ENCODE measurements at regions not wholly inside any gene's neighbourhood (a gene's known extent, or its start where the extent isn't known, plus 50 kb on each side); places are given as distances from the start of the nearest gene placed in this dataset.

DNA sequence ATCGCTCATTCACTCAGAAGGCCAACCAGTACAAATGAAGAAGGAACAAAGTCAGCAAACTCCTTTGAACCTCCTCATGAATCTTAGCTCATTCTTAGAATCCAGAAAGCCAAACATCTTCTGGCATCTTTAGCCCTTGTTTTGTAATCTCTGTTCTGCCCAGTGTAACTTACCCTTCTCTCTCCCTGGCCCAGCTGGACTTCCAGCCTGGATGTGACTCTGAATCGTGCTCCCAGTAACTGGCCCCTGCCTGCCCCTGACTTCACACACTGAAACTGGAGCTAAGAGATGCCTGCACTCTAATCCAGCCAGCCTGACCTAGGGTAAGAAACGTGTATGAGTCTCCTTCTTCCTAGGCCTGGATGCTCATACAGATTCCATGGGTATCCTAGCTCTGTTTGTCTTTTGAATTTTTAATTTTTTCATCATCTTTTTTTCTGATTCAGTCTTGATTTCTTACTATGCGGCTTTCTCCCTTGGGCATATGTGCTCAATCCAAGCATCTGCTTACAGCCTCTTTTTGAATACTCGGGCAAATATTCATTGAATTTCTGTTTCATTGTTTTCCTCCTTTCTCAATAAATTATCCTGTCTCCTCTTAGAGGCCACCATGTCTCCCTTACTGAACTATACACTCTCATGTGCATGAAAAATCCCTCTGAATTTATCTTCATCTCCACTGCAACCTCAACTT, 845.6 kb upstream of the AUTS2 start:
- no peaks in the 10 kb centered on the region for H3K9me3 ChIP-seq (ENCODE audit: control insufficient read depth, insufficient read depth, low read depth, low read length)
- no peaks in the 10 kb centered on the region for H3K4me1 ChIP-seq (ENCODE audit: control insufficient read depth, insufficient read depth, low read length)
- no peak overlapping the region for H3K27ac ChIP-seq (ENCODE audit: extremely low read depth, low read depth, low read length)
- TF ChIP-seq ZNF433 (tag by site-specific recombination; IDR thresholded peaks at IDR 0.05; ENCODE audit: low read depth) (no peak), ZNF677 (tag by site-specific recombination; IDR thresholded peaks at IDR 0.05) (no peak), ZNF174 (tag by site-specific recombination; IDR thresholded peaks at IDR 0.05) (no peak), ZNF792 (tag by site-specific recombination; IDR thresholded peaks at IDR 0.05) (no peak)
- no peak overlapping the region for H3K4me3 ChIP-seq (ENCODE audit: low read depth, low read length)
- no peaks in the 10 kb centered on the region for H3K36me3 ChIP-seq (ENCODE audit: control insufficient read depth in 2 of 2, insufficient read depth in 1 of 2, low read length in 2 of 2)
- ChIA-PET CTCF (interaction anchor here (0.5 to 0.6 kb wide), 2 partner anchors 35 to 1127 kb away, joined by 4 read pairs; no protein-coding TSS in a partner anchor), POLR2A (no interaction called here)

- CTCF ChIA-PET = no interaction called here
- TF ChIP-seq SALL2 (tag by site-specific recombination; IDR thresholded peaks at IDR 0.05; ENCODE audit: borderline replicate concordance) (no peak), ZNF747 (tag by site-specific recombination; IDR thresholded peaks at IDR 0.05) (no peak), HOXA7 (CRISPR knock-in tag; IDR thresholded peaks at IDR 0.05; ENCODE audit: borderline replicate concordance) (no peak), ZNF398 (tag by site-specific recombination; IDR thresholded peaks at IDR 0.05) (no peak), GFI1B (tag by site-specific recombination; IDR thresholded peaks at IDR 0.05) (no peak), ZNF366 (tag by site-specific recombination; conservative IDR thresholded peaks at IDR 0.05) (no peak; the same call in 1 of the 2 replicates), ZNF416 (tag by site-specific recombination; IDR thresholded peaks at IDR 0.05) (no peak), ZBTB48 (tag by site-specific recombination; IDR thresholded peaks at IDR 0.05) (no peak), GLIS2 (tag by site-specific recombination; IDR thresholded peaks at IDR 0.05) (no peak), ZNF114 (tag by site-specific recombination; IDR thresholded peaks at IDR 0.05) (no peak), ZNF266 (tag by site-specific recombination; IDR thresholded peaks at IDR 0.05; ENCODE audit: low read depth) (no peak), ZNF600 (tag by site-specific recombination; IDR thresholded peaks at IDR 0.05) (no peak), REPIN1 (tag by site-specific recombination; IDR thresholded peaks at IDR 0.05; ENCODE audit: low read depth) (no peak), ZNF292 (tag by site-specific recombination; IDR thresholded peaks at IDR 0.05; ENCODE audit: borderline replicate concordance, low read depth) (no peak), PRDM10 (tag by site-specific recombination; IDR thresholded peaks at IDR 0.05) (no peak)
- TF ChIP-seq, protein P1, sequence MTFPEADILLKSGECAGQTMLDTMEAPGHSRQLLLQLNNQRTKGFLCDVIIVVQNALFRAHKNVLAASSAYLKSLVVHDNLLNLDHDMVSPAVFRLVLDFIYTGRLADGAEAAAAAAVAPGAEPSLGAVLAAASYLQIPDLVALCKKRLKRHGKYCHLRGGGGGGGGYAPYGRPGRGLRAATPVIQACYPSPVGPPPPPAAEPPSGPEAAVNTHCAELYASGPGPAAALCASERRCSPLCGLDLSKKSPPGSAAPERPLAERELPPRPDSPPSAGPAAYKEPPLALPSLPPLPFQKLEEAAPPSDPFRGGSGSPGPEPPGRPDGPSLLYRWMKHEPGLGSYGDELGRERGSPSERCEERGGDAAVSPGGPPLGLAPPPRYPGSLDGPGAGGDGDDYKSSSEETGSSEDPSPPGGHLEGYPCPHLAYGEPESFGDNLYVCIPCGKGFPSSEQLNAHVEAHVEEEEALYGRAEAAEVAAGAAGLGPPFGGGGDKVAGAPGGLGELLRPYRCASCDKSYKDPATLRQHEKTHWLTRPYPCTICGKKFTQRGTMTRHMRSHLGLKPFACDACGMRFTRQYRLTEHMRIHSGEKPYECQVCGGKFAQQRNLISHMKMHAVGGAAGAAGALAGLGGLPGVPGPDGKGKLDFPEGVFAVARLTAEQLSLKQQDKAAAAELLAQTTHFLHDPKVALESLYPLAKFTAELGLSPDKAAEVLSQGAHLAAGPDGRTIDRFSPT (tag by site-specific recombination; IDR thresholded peaks at IDR 0.05) = no peak
- Histone ChIP-seq H3K27ac (ENCODE audit: extremely low read depth, low read depth, low read length) (no peak overlapping the region), H3K36me3 (ENCODE audit: control insufficient read depth in 2 of 2, insufficient read depth in 1 of 2, low read length in 2 of 2) (no peaks in the 10 kb centered on the region), H3K4me1 (ENCODE audit: control insufficient read depth, insufficient read depth, low read length) (no peaks in the 10 kb centered on the region), H3K4me3 (ENCODE audit: low read depth, low read length) (no peak overlapping the region), H3K9me3 (ENCODE audit: control insufficient read depth, insufficient read depth, low read depth, low read length) (no peaks in the 10 kb centered on the region)
- POLR2A ChIA-PET = no interaction called here
Observed at GRCh38 chr7:68754414-68754813, 843.9 kb upstream of the AUTS2 start.

Measured in HEK293 (cell line).